Stimulated activated CD4-positive, alpha-beta T cell treated with anti-CD3 and anti-CD28 coated beads, Interleukin-1b, Interleukin-23, amount 100 ng/mL, for 24 hours (primary cell): ENCODE measurements at regions not wholly inside any gene's neighbourhood (a gene's known extent, or its start where the extent isn't known, plus 50 kb on each side); places are given as distances from the start of the nearest gene placed in this dataset.

Experiments used
- DNase-seq, 4 experiments: peaks; one replicate each; pipeline ENCODE4 v3.0.0-alpha.2; 2020; ENCODE audit warnings: low read depth in 4 of 4, low spot score in 1 of 4

DNA sequence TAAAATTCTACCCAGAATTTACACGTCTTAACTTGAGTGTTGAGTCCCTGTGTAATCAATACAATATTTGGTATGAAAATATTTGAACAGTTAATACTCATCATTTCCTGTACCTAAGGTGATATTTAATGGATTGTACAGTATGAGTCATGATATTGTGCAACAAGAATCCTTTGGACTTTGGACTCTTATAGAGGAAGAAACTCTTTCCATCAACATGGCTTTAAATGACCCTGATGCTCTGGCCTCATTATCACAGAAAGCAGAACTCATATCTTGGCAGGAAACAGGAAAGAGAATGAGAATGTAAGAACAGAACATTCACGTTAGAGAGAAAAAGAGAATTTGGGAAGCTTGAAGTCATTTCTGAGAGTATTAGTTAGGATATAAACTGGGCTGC is 168.8 kb upstream of the B3GALT2 start:
- no peak for DNase-seq

DNA sequence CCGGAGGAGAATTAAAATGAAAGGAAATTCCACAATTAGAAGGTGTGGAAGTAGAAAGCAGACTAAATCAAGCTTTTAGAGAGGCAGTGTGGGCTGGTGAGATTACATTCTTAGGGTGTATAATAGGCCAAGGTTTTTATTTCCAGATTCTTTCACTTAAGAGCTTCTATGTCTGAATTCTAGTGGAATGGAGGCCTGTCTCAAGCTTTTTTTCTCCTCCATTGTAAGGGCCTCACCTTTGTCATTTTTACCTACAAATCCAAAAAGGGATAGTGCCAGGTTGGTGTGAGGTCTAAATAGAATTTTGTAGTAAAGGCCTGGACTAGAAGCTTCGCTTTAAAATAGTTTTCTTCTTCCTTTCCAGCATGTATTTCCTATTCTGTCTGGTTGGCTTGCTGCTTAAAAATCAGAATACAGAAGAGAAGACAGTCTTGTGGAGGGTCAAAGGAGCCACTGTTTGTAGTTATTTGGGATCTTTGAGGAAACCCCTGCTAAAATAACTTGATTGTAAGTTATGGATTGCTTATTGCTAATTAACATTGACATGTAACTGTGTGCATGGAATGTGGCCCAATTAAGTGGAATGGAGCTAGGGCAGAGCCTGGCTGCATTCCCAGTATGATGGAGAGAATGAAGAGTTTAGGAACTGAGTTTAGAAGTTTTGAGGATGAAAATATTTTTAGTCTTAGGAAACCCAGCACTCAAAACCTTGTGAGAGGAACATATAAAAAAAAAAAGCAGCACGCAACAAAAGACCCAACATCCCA is 162.5 kb upstream of the B3GALT2 start:
- no peak for DNase-seq

DNA sequence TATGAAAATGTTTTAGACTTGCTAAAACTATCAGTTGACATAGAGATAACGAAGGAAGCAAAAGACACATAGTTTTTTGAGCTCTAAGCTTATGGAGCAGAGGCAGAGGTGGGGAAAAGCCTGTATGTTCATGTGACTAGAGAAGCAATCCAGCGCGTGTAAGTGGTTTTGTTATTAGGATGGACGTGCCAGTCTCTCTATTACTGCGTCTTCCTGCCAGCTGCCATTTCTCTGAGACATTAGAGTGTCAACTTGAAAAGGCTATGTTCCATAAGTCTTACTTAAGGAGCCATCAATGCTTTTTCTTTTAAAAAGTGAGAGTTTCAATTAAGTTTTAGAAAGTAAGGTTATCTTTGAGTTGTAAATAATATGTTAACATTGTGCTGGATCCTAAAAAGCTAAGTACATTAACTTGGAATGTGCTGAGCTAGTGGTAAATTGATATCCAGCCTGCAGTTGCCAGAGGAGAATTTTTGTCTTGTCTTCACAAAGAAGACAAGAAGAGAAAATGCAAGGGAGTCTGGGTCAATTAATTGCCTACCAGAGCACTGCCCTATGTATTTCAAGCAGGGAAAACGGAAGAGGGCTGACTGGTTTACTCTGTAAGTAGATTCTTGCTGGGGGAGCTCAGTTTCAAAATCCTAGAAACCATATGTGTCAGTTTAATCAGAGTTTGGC is 161.8 kb upstream of the B3GALT2 start:
- DNase-seq, result no peak

DNA sequence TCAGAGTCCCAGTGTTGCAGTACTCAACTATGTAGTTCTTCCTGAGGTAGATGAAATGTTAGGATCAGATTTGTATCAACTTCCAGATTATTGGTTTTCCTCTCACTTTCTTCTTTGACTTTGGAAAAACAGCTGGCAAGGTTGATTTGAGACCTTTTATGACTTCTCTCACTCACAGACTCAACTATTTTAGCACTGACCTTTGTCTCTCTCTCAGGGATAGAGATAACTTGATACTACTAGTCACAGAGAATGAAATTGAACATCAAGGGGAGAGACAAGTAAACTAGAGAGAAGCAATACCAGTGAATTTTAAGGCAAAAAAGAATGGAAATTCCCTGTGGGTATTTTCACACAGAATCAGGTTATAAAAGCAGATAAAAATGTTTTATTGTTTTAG is 159.7 kb upstream of the B3GALT2 start:
- no peak for DNase-seq

DNA sequence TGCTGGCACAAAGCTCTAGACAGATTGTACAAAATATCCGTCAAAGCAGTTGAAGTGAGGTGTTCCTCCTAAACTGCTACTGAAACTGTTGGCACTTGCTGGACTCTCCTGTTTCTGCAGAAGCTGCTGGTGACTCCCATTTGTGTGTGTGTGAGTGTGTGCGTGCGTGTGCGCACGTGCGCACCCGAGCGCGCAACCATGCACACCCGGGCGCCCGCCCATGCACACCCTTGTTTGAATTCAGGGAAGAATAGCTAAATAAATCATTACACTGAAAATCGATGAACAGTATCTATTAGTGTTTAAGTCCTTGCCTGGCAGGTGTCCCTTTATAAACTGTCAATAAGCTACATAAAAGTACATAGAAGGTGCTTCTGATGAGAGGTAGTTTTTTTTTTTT is 156.4 kb upstream of the B3GALT2 start:
- DNase-seq, result no peak

DNA sequence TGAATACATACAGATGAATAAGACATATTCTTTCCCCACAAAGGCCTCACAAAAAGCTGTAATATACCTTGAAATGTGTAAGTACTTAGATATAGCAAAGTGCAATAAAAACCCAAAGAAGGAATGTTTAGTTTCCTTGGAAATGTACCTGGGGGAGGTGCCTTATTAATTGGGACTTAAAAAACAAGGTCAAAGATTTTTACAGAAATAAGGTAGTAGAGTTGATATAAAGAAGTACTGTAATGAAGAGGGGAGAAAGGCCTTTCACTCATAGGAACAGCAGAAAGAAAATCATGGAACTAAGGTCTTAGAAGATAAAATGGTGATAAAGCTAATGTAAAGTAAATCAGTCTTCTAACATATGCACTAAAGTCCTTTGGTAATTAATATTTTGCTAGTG is 153.9 kb upstream of the B3GALT2 start:
- no peak for DNase-seq

DNA sequence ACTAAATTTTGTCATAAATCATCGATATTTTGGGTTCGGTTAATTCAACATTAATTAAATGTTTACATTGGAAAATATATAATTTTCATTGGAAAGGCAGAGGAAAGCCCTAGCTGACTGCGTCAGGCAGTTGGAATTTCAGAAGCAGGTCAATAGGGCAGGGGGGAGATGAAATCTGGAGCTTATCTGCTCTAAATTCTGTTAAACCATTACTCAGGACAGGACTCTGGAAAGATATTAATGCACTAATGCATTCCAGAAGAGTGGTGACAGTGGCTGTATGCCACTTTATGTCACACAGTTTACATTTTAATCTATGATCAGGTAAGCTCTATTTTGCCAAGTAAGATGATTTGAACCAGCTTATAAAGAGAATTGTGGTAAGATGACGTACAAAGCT is 153.0 kb upstream of the B3GALT2 start:
- no peak for DNase-seq

DNA sequence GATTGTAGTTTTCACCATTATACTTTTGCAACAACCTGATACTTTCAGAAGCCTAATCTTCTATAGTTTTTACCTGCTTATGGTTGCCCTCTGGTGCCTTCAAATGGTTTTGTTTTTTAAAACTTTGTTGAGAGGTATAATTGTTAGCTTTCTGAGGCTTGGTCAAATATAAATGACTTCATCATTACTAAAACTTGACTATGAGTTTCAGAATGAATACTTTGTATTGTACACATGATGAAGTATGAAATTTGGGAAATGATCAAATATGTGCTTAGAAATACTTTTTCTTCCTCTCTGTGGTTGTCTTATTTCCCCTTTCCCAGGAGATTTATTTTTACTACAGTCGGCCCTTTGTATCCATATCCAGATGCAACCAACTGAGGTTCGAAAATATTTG is 151.8 kb upstream of the B3GALT2 start:
- DNase-seq, result no peak

DNA sequence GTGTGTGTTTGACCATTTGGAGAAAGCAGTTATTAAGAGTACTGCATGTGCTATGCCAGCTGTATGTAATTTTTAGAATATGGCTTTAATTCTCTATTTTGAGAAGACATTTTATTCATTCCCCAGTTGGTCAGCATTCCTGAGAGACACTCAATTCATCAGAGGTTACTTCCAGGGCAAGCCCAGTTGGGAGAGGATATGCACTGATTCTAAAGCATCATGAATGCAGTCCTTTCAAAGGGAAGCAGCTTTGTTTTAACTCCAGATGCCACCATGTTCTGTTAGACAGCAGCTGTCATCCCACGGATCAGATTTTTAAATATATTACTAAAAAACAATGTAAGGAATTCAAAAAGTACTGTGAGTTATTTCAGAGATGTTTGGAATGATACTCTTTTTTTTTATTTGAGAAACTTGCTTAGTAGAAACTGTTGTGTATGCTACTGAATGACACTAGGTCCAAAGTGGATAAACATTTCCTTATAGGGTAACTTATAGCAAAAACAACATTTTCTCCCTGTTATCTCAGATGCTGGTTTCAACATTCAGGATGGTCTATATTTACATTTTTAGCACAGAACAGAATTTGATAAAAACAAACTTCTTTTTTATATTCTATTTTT is 149.5 kb upstream of the B3GALT2 start:
- no peak for DNase-seq

DNA sequence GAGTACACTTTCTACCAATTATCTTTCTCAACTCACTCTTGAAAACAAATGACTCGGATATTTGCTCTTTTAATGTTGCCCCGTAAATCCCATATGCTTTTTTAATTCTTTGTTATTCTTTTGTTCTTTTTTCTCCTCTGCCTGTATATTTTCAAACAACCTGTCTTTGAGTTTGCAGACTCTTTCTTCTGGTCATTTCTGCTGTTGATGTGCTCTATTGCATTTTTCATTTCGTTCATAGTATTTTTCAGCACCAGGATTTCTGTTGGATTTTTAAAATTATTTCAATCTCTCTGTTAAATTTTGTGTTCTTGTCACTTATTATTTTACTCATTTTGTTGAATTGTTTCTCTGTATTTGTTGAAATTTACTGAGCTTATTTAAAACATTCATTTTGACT is 146.8 kb upstream of the B3GALT2 start:
- DNase-seq, result no peak

DNA sequence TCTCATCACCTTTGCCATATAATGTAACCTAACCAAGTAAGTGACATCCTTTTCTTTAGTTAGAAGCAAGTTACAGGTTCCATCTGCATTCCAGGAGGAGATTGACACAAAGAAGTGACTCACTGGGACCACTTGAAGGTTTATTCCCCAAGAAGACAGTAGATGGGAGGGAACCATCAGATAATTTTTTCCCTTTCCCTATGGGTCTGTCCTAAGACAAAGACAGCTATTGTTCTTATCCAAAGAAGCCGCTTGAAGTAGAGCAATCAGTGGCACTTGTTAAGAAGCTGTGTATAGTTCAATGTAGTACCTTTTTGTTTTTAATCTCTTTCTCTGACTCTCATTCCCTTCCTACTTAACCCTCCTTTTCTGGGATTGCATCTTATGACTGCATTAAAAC is 139.9 kb upstream of the B3GALT2 start:
- no peak for DNase-seq

DNA sequence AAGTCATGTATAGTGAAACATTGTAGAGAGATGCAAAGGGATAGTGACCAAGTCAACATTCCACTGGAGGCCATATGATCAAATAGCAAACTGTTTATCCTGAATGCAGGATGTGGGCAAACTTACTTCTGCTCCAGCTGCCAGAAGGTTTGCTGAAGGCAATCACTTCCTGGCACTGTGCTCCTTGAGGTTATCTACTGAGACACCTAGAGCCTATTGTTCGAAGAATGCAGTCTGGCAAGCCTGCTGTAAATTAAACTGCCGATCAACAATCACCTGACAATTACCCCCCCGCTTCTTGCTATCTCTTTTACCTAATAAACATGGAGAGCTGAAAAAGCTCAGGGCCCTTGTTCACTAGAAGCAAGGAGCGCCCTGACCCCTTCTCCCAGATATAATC is 139.4 kb upstream of the B3GALT2 start:
- DNase-seq, result no peak

DNA sequence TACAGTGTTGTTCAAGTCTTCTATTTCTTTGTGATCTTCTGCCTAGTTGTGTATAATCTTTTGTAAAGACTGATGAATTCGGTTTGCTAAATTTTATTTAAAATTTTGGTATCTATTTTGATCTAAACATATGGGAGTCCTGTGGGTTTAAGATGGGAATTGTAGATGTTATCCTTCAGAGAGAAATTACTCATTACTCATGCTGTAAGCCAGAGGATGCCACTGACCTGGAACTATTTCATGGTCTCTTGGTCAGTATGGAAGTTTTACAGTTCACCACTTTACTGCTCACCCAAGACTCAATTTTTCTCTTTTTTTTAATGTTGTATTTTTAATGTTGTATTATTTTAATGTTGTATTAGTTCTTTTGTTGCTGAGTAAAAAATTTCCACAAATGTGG is 138.6 kb upstream of the B3GALT2 start:
- DNase-seq, result no peak

DNA sequence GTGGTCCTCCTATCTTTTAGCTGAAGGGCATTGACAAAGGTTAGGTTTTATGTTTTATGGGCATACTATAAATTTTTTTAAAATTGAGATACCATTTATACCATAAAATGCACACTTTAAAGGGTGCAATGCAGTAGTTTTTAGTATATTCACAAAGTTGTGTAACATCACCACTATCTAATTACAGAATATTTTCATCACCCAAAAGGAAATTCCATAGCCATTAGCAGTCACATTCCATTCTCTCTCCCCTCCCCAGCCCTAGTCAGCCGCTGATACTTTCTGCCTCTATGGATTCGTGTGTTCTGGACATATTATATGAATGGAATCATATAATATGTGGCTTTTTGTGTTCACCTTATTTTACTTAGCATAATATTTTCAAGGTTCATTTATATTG is 135.8 kb upstream of the B3GALT2 start:
- DNase-seq, result no peak

DNA sequence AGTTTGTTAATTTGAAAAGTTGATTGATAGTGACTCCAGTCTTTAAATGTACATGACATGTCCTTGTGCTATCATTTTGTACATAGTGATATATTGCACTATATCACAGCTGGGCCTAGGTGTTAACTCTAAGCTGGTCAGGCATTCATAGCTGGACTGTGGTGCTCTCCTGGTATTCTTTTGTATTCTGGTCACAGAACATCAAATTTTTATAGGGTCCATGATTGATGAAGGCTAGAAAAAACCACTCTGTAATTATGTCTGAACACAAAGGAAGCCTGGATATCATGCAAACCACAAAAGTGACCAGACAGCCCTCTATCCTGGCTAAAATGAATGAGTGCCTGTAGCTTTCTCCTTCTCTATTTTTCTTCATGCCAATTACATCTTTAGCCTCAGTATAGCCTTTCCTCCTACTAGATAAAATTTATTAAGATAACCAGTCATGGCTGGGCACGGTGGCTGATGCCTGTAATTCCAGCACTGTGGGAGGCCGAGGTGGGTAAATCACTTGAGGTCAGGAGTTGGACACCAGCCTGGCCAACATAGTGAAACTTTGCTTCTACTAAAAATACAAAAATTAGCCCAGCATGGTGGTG is 134.9 kb upstream of the B3GALT2 start:
- DNase-seq, result no peak

DNA sequence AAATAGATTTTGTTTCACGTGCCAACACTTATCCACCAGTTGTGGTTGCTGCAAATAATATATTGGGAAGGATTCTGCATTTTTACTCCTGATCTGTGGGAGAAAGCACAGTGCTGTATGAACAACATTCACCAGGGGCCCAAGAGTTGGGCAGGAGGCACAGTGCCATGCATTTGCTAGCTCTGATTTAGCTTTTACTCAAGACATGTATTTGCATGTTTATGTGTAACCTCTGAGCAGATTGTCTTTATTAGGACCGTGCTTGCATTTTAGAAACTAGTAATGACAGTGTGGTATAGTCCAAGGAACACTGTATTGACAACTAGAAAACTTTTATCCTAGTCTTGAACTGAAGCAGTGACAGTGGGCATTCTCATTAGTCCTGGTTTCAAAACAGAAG is 133.9 kb upstream of the B3GALT2 start:
- no peak for DNase-seq

DNA sequence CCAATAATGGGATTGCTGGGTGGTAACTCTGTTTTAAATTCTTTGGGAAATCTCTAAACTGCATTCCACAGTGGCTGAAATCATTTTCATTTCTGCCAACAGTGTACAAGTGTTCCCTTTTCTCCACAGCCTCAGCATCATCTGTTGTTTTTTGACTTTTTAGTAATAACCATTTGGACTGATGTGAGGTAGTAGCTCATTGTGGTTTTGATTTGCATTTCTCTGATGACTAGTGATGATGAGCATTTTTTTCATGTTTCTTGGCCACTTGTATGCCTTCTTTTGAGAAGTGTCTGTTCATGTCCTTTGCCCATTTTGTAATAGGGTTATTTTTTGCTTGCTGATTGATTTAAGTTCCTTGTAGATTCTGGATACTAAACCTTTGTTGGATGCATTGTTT is 131.9 kb upstream of the B3GALT2 start:
- no peak for DNase-seq

DNA sequence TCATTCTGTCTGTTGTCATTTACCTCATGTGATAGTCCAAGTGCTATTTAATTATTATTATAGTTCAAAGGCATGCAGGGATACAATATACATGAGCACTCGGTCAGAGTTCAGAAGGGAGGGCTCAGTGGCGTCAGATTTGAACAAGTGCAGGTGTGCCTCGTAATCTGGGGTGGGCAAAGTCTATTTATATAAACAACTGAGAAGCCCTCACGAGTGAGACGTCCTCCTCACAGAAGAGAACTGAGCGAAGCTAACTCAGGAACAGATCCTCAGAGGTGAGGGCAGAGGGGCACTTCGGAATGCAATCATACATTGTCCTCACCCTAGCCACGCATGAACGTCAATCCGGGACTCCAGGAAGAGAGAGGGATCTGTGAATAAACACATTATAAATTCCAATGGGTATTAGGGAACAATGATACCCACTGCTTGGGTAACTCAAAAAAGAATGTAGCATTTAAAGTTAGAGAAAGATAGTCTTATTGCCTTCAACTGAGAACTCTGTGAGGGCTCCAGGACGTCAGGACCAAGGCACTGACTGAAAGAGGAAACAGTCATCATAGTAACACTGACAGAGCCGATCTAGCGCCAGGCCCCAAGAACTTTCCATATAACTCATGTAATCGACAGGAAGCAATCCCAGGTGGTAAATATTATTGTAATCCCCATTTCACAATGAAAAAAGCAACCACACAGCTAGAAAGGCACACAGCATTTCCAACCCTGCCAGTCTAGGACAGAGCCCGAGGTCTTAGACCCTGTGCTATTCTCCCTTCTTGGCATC is 127.1 kb upstream of the B3GALT2 start:
- DNase-seq, result no peak

DNA sequence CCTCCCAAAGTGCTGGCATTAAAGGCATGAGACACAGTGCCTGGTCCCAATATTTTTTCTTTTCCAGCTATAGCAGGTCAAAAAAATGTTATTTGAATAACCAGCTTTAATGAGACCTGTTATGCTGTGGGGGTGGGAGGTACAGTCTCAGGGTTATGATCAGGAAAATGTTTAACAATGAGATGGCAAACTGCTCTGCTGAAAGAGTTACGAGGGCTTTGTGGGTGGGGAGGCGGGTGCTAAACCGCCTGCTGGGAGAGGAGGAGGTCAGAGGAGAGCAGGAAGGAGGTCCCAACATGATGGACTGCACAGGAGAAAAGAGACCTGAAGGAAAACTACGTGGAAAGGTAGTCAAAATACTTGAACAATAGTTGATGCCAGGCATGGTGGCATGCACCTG is 126.0 kb upstream of the B3GALT2 start:
- no peak for DNase-seq

DNA sequence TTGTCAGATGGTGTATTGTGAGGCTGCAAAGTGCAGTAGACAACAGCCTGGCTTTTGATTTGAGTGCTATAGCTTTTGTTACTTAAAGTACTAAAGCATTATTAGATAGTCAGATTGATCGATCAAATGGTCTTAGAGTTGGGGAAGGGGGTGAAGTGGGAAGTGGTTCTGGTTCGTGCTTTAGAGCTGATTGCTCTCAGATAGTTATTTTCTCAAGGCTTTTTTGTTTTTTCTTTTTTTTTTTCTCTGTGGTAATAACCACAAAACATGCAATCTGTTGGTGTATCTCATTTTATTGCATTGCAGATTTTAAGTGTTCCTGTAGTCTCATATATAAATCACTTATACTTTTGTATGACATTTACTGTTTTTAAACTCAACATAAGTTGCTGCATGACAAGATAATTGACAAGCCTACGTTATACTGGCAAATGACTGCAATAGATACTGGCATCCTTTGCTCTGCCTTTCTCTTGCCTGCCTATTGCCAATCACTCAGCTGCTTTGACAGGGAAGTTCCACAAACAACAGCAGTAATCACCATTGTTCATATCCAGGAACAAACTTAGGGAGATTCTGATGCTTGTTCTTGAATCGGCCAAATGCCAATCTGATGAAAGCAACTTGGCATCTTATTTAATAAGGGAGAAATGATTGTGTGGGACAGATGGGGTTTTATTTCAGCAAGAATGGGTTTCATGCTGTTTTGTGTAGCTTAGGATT is 125.0 kb upstream of the B3GALT2 start:
- DNase-seq, result no peak

DNA sequence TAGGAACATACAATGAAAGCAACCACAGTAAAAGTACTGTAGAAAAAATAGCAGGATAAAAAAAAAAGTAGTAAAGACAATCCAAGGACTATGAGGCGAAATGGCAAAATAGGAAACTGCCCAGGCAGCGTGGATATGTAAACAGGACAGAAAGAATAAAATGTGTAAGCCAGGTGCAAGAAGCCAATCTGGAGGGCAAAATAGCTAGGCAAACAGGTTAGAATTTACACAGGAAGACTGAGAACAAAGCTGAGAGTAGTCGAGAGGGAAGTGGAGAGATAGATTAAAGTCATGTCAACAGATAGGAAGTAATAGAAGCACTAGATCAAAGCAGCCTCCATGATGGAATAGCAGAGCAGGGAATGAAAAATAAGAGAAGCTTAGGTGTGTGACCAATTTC is 124.2 kb upstream of the B3GALT2 start:
- DNase-seq, result no peak
